ENCODE measurements at regions not wholly inside any gene's neighbourhood (a gene's known extent, or its start where the extent isn't known, plus 50 kb on each side); places are given as distances from the start of the nearest gene placed in this dataset.

GRCh38 chr14:98963610-98964009, 308.4 kb downstream of the BCL11B start:
- TF ChIP-seq FOXM1 (IDR thresholded peaks at IDR 0.05; ENCODE audit: borderline replicate concordance, low read depth) (no peak), TAF1 (IDR thresholded peaks at IDR 0.05; ENCODE audit: low read depth) (no peak), TEAD4 (IDR thresholded peaks at IDR 0.05) (no peak), NFIC (IDR thresholded peaks at IDR 0.05) (no peak), RAD21 (IDR thresholded peaks at IDR 0.05; ENCODE audit: low read depth) (no peak), CREB1 (IDR thresholded peaks at IDR 0.05; ENCODE audit: low read depth) (no peak), TCF12 (IDR thresholded peaks at IDR 0.05; ENCODE audit: low read depth) (no peak), YY1 (IDR thresholded peaks at IDR 0.05; ENCODE audit: low read depth) (no peak)
- TF ChIP-seq, protein P1, sequence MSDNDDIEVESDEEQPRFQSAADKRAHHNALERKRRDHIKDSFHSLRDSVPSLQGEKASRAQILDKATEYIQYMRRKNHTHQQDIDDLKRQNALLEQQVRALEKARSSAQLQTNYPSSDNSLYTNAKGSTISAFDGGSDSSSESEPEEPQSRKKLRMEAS (IDR thresholded peaks at IDR 0.05) = no peak
- TF ChIP-seq, protein P2, sequence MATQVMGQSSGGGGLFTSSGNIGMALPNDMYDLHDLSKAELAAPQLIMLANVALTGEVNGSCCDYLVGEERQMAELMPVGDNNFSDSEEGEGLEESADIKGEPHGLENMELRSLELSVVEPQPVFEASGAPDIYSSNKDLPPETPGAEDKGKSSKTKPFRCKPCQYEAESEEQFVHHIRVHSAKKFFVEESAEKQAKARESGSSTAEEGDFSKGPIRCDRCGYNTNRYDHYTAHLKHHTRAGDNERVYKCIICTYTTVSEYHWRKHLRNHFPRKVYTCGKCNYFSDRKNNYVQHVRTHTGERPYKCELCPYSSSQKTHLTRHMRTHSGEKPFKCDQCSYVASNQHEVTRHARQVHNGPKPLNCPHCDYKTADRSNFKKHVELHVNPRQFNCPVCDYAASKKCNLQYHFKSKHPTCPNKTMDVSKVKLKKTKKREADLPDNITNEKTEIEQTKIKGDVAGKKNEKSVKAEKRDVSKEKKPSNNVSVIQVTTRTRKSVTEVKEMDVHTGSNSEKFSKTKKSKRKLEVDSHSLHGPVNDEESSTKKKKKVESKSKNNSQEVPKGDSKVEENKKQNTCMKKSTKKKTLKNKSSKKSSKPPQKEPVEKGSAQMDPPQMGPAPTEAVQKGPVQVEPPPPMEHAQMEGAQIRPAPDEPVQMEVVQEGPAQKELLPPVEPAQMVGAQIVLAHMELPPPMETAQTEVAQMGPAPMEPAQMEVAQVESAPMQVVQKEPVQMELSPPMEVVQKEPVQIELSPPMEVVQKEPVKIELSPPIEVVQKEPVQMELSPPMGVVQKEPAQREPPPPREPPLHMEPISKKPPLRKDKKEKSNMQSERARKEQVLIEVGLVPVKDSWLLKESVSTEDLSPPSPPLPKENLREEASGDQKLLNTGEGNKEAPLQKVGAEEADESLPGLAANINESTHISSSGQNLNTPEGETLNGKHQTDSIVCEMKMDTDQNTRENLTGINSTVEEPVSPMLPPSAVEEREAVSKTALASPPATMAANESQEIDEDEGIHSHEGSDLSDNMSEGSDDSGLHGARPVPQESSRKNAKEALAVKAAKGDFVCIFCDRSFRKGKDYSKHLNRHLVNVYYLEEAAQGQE (IDR thresholded peaks at IDR 0.05; ENCODE audit: low read depth) = no peak
- TF ChIP-seq, protein P3, sequence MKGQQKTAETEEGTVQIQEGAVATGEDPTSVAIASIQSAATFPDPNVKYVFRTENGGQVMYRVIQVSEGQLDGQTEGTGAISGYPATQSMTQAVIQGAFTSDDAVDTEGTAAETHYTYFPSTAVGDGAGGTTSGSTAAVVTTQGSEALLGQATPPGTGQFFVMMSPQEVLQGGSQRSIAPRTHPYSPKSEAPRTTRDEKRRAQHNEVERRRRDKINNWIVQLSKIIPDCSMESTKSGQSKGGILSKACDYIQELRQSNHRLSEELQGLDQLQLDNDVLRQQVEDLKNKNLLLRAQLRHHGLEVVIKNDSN (IDR thresholded peaks at IDR 0.05) = no peak

DNA sequence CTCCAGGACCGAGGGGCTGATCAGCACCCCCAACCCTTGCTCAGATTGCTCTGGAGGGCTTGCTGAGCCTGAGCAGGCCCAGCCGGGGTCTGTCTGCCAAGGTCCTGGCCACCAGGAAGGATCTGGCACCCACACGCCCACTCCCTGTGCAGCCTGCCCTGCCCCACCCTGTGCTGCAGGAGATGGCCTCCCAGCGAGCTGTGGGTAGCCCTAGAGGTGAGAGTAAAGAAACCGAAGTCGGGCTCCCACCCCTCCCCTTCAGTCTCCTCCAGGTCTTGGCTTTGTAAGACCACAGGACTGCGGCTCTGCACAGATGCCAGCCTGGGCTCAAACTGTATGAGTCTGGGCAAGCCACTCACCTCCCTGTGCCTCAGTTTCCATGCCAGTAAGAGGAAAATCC, 307.8 kb downstream of the BCL11B start:
- TF ChIP-seq EGR1 (IDR thresholded peaks at IDR 0.05) (no peak), FOXM1 (IDR thresholded peaks at IDR 0.05; ENCODE audit: borderline replicate concordance, low read depth) (no peak), NFIC (IDR thresholded peaks at IDR 0.05) (no peak), EP300 (IDR thresholded peaks at IDR 0.05; ENCODE audit: borderline replicate concordance) (no peak), RAD21 (IDR thresholded peaks at IDR 0.05; ENCODE audit: low read depth) (no peak), ZBTB7A (IDR thresholded peaks at IDR 0.05; ENCODE audit: low read depth) (no peak), TEAD4 (IDR thresholded peaks at IDR 0.05) (no peak)
- TF ChIP-seq, protein P3 (IDR thresholded peaks at IDR 0.05) = no peak
- TF ChIP-seq, protein P2 (IDR thresholded peaks at IDR 0.05; ENCODE audit: low read depth) = no peak
- TF ChIP-seq, protein P1 (IDR thresholded peaks at IDR 0.05) = no peak

GRCh38 chr14:98965076-98965475, 306.9 kb downstream of the BCL11B start:
- TF ChIP-seq EP300 (IDR thresholded peaks at IDR 0.05; ENCODE audit: borderline replicate concordance) (no peak), NFIC (IDR thresholded peaks at IDR 0.05) (no peak), RAD21 (IDR thresholded peaks at IDR 0.05; ENCODE audit: low read depth) (no peak), CEBPB (IDR thresholded peaks at IDR 0.05) (no peak), TEAD4 (IDR thresholded peaks at IDR 0.05) (no peak), FOXM1 (IDR thresholded peaks at IDR 0.05; ENCODE audit: borderline replicate concordance, low read depth) (no peak), EGR1 (IDR thresholded peaks at IDR 0.05) (no peak), TCF12 (IDR thresholded peaks at IDR 0.05; ENCODE audit: low read depth) (no peak), ZBTB7A (IDR thresholded peaks at IDR 0.05; ENCODE audit: low read depth) (no peak), YY1 (IDR thresholded peaks at IDR 0.05; ENCODE audit: low read depth) (no peak), CREB1 (IDR thresholded peaks at IDR 0.05; ENCODE audit: low read depth) (no peak), TAF1 (IDR thresholded peaks at IDR 0.05; ENCODE audit: low read depth) (no peak)
- TF ChIP-seq, protein P2 (IDR thresholded peaks at IDR 0.05; ENCODE audit: low read depth) = no peak
- TF ChIP-seq, protein P1 (IDR thresholded peaks at IDR 0.05) = no peak
- TF ChIP-seq, protein P3 (IDR thresholded peaks at IDR 0.05) = no peak

DNA sequence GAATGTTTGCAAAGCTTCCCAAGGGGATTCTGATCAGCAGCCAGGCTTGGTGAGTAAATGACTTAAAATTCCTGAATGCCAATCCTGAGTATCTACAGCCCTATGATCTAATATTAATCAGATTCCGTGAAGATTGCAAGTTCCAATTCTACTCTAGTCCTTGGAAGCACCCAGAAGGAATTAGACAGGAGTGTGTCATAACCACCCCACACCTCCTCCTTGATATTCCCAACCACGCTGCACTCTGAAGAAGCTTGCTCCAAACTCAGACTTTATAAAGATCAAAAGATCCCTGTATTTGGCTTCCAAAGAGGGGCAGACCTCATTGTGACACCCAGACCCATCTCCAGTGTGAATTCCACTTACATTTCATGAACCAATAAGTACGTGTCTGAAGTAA, 306.0 kb downstream of the BCL11B start:
- TF ChIP-seq YY1 (IDR thresholded peaks at IDR 0.05; ENCODE audit: low read depth) (no peak), TAF1 (IDR thresholded peaks at IDR 0.05; ENCODE audit: low read depth) (no peak), RAD21 (IDR thresholded peaks at IDR 0.05; ENCODE audit: low read depth) (no peak), EGR1 (IDR thresholded peaks at IDR 0.05) (no peak), EP300 (IDR thresholded peaks at IDR 0.05; ENCODE audit: borderline replicate concordance) (no peak), CREB1 (IDR thresholded peaks at IDR 0.05; ENCODE audit: low read depth) (no peak), ZBTB7A (IDR thresholded peaks at IDR 0.05; ENCODE audit: low read depth) (no peak), NFIC (IDR thresholded peaks at IDR 0.05) (no peak), TCF12 (IDR thresholded peaks at IDR 0.05; ENCODE audit: low read depth) (no peak), CEBPB (IDR thresholded peaks at IDR 0.05) (no peak), TEAD4 (IDR thresholded peaks at IDR 0.05) (no peak)
- TF ChIP-seq, protein P2 (IDR thresholded peaks at IDR 0.05; ENCODE audit: low read depth) = no peak
- TF ChIP-seq, protein P1 (IDR thresholded peaks at IDR 0.05) = no peak
